ENCODE measurements at regions not wholly inside any gene's neighbourhood (a gene's known extent, or its start where the extent isn't known, plus 50 kb on each side); places are given as distances from the start of the nearest gene placed in this dataset.
A peak's percentile ranks its signal among the peaks of the same experiment; 100 is the strongest.

- Histone ChIP-seq H3K9me3 (no peaks in the 10 kb centered on the region), H3K27ac (no peak overlapping the region), H3K27me3 (no peaks in the 10 kb centered on the region), H3K4me1 (no peaks in the 10 kb centered on the region), H3K4me3 (no peak overlapping the region), H3K36me3 (no peaks in the 10 kb centered on the region)
- intact Hi-C loops (cut with DNase I; ENCODE audit: low total_unique reads): no loop called here
- no peak for DNase-seq
- TF ChIP-seq CTCF (IDR thresholded peaks at IDR 0.05) (no peak), POLR2A (IDR thresholded peaks at IDR 0.05) (no peak)
These were observed 91.5 kb upstream of the CCBE1 start for GRCh38 chr18:59788791-59789106.

GRCh38 chr18:59787998-59788790 is 91.0 kb upstream of the CCBE1 start:
- no peak overlapping the region for H3K4me3 ChIP-seq
- no peaks in the 10 kb centered on the region for H3K9me3 ChIP-seq
- TF ChIP-seq POLR2A (IDR thresholded peaks at IDR 0.05) (no peak), CTCF (IDR thresholded peaks at IDR 0.05) (no peak)
- H3K27me3 ChIP-seq: no peaks in the 10 kb centered on the region
- H3K27ac ChIP-seq: peak overlapping the region in 1 of 2 donors; percentile 15
- no peaks in the 10 kb centered on the region for H3K4me1 ChIP-seq
- DNase-seq: peak in 1 of 2 donors; percentile 21
- no peaks in the 10 kb centered on the region for H3K36me3 ChIP-seq
- intact Hi-C loops (cut with DNase I; ENCODE audit: low total_unique reads): no loop called here

GRCh38 chr18:59784694-59785093 is 87.5 kb upstream of the CCBE1 start:
- no peaks in the 10 kb centered on the region for H3K4me1 ChIP-seq
- no peak overlapping the region for H3K27ac ChIP-seq
- intact Hi-C loops (cut with DNase I; ENCODE audit: low total_unique reads): no loop called here
- H3K4me3 ChIP-seq: no peak overlapping the region
- DNase-seq: no peak
- H3K36me3 ChIP-seq: no peaks in the 10 kb centered on the region
- no peaks in the 10 kb centered on the region for H3K9me3 ChIP-seq
- H3K27me3 ChIP-seq: no peaks in the 10 kb centered on the region
- TF ChIP-seq POLR2A (IDR thresholded peaks at IDR 0.05) (no peak), CTCF (IDR thresholded peaks at IDR 0.05) (no peak)

GRCh38 chr18:59783138-59783537 is 85.9 kb upstream of the CCBE1 start:
- no peak for DNase-seq
- TF ChIP-seq POLR2A (IDR thresholded peaks at IDR 0.05) (no peak), CTCF (IDR thresholded peaks at IDR 0.05) (peak in 3 of 4 experiments; percentile 16 to 18 (median 18))
- intact Hi-C loops (cut with DNase I; ENCODE audit: low total_unique reads): no loop called here
- no peaks in the 10 kb centered on the region for H3K36me3 ChIP-seq
- H3K4me3 ChIP-seq: no peak overlapping the region
- H3K9me3 ChIP-seq: no peaks in the 10 kb centered on the region
- no peak overlapping the region for H3K27ac ChIP-seq
- no peaks in the 10 kb centered on the region for H3K4me1 ChIP-seq
- no peaks in the 10 kb centered on the region for H3K27me3 ChIP-seq

- TF ChIP-seq CTCF (IDR thresholded peaks at IDR 0.05) (no peak), POLR2A (IDR thresholded peaks at IDR 0.05) (no peak)
- Histone ChIP-seq H3K27ac (no peak overlapping the region), H3K9me3 (no peaks in the 10 kb centered on the region), H3K36me3 (no peaks in the 10 kb centered on the region), H3K4me3 (no peak overlapping the region), H3K27me3 (no peaks in the 10 kb centered on the region), H3K4me1 (no peaks in the 10 kb centered on the region)
- DNase-seq: no peak
- intact Hi-C loops (cut with DNase I; ENCODE audit: low total_unique reads): no loop called here
These were observed 82.8 kb upstream of the CCBE1 start for GRCh38 chr18:59779979-59780378.
